ENCODE measurements at regions not wholly inside any gene's neighbourhood (a gene's known extent, or its start where the extent isn't known, plus 50 kb on each side); places are given as distances from the start of the nearest gene placed in this dataset.

DNA sequence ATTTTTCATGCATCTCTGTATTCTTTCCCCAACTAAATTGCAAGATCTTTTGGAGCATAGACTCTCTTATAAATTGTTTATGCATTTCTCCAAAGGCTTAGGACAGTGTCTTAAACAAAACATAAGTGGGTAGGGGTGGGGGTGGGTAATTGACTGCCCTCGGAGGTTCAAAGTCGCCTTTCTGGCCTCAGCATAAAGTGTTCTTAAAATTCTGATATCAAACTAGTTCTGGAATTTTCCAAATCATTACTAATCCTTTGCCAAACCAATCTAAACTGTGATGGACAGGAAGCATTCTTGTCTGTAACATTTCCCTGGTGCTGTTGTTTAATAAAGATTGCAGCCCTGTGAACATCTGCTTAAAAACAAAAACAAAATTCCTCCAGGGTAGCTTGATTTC is 61.8 kb upstream of the FAT3 start:
- TF ChIP-seq POLR2A (IDR thresholded peaks at IDR 0.05) = no peak
- TF ChIP-seq CTCF (IDR thresholded peaks at IDR 0.05 in 4 of 5, conservative IDR thresholded peaks at IDR 0.05 in 1 of 5) = no peak
